ENCODE measurements at regions not wholly inside any gene's neighbourhood (a gene's known extent, or its start where the extent isn't known, plus 50 kb on each side); places are given as distances from the start of the nearest gene placed in this dataset.

DNA sequence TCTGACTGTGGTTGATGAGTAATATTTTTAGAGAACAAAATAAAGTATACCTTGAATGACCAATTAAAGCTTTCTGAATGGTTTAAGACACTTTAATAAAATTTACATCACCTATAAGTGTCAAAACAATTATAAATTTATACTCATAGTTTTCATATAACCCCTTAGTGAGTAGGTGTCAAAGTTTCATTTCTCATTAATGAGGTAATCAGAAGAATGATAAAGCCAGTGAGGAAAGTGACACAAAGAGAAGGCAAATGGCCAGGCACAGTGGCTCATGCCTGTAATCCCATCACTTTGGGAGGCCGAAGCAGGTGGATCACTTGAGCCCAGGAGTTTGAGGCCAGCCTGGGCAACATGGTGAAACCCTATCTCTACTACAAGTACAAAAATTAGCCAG is 60.8 kb upstream of the CTLA4 start:
- no peak for TF ChIP-seq GABPA (IDR thresholded peaks at IDR 0.05; ENCODE audit: low read depth)
- TF ChIP-seq SPI1 (IDR thresholded peaks at IDR 0.05; ENCODE audit: borderline replicate concordance, low read depth) = no peak
- no peak for TF ChIP-seq POLR2AphosphoS5 (IDR thresholded peaks at IDR 0.05; ENCODE audit: low read depth)
- TF ChIP-seq, protein P1, sequence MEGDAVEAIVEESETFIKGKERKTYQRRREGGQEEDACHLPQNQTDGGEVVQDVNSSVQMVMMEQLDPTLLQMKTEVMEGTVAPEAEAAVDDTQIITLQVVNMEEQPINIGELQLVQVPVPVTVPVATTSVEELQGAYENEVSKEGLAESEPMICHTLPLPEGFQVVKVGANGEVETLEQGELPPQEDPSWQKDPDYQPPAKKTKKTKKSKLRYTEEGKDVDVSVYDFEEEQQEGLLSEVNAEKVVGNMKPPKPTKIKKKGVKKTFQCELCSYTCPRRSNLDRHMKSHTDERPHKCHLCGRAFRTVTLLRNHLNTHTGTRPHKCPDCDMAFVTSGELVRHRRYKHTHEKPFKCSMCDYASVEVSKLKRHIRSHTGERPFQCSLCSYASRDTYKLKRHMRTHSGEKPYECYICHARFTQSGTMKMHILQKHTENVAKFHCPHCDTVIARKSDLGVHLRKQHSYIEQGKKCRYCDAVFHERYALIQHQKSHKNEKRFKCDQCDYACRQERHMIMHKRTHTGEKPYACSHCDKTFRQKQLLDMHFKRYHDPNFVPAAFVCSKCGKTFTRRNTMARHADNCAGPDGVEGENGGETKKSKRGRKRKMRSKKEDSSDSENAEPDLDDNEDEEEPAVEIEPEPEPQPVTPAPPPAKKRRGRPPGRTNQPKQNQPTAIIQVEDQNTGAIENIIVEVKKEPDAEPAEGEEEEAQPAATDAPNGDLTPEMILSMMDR (IDR thresholded peaks at IDR 0.05; ENCODE audit: insufficient read depth, low read length) = no peak
- TF ChIP-seq, protein P2, sequence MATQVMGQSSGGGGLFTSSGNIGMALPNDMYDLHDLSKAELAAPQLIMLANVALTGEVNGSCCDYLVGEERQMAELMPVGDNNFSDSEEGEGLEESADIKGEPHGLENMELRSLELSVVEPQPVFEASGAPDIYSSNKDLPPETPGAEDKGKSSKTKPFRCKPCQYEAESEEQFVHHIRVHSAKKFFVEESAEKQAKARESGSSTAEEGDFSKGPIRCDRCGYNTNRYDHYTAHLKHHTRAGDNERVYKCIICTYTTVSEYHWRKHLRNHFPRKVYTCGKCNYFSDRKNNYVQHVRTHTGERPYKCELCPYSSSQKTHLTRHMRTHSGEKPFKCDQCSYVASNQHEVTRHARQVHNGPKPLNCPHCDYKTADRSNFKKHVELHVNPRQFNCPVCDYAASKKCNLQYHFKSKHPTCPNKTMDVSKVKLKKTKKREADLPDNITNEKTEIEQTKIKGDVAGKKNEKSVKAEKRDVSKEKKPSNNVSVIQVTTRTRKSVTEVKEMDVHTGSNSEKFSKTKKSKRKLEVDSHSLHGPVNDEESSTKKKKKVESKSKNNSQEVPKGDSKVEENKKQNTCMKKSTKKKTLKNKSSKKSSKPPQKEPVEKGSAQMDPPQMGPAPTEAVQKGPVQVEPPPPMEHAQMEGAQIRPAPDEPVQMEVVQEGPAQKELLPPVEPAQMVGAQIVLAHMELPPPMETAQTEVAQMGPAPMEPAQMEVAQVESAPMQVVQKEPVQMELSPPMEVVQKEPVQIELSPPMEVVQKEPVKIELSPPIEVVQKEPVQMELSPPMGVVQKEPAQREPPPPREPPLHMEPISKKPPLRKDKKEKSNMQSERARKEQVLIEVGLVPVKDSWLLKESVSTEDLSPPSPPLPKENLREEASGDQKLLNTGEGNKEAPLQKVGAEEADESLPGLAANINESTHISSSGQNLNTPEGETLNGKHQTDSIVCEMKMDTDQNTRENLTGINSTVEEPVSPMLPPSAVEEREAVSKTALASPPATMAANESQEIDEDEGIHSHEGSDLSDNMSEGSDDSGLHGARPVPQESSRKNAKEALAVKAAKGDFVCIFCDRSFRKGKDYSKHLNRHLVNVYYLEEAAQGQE (IDR thresholded peaks at IDR 0.05; ENCODE audit: insufficient replicate concordance, low read depth) = no peak
- no peak overlapping the region for H3K4me3 ChIP-seq (replicated peaks; ENCODE audit: insufficient read depth, low read length)
- no peaks in the 10 kb centered on the region for H3K27me3 ChIP-seq (ENCODE audit: insufficient read depth, poor library complexity, severe bottlenecking)
- no peak overlapping the region for H3K27ac ChIP-seq (replicated peaks)
- DNase-seq (ENCODE audit: low read depth in 1 of 2, low spot score in 1 of 2) = no peak

DNA sequence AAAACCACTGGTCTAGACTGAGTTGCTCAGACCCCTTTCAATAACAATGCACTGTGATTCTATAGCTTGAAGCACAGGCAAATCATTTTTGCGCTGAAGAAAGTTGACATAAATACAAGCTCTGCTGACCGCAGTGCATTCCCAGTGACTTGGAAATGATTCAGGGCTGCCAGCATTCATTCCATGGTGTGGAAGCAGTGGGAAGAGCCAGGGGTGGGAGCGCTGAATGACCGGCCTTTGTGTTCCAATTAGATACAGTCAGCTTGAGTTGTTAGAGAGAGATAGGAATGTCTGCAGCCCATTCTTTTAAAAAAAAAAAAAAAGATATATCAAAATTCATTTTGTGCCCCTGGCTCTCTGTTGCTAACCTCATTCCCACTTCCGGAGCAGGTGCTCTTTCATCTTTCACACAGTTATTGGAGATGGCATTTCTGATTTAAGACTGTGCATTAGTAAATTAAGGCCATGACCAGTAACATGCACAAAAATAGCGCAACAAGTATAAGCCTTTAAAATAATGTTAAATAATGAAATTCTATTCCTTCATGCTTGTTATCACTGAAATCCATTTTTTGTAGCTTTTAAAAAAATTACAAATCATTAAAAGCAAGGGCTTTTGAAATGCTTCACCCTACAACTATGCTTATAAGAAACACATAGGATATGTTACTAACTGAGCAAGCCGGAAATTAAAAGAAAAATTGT is 59.4 kb upstream of the CTLA4 start:
- H3K27me3 ChIP-seq (ENCODE audit: insufficient read depth, poor library complexity, severe bottlenecking) = no peaks in the 10 kb centered on the region
- DNase-seq (ENCODE audit: low read depth in 1 of 2, low spot score in 1 of 2) = no peak
- H3K4me3 ChIP-seq (replicated peaks; ENCODE audit: insufficient read depth, low read length) = no peak overlapping the region
- TF ChIP-seq SPI1 (IDR thresholded peaks at IDR 0.05; ENCODE audit: borderline replicate concordance, low read depth) (no peak), POLR2AphosphoS5 (IDR thresholded peaks at IDR 0.05; ENCODE audit: low read depth) (no peak), GABPA (IDR thresholded peaks at IDR 0.05; ENCODE audit: low read depth) (no peak)
- TF ChIP-seq, protein P2 (IDR thresholded peaks at IDR 0.05; ENCODE audit: insufficient replicate concordance, low read depth) = no peak
- TF ChIP-seq, protein P1 (IDR thresholded peaks at IDR 0.05; ENCODE audit: insufficient read depth, low read length) = no peak
- no peak overlapping the region for H3K27ac ChIP-seq (replicated peaks)

GRCh38 chr2:203809084-203809521 is 58.5 kb upstream of the CTLA4 start:
- no peak for TF ChIP-seq GABPA (IDR thresholded peaks at IDR 0.05; ENCODE audit: low read depth)
- no peak for TF ChIP-seq SPI1 (IDR thresholded peaks at IDR 0.05; ENCODE audit: borderline replicate concordance, low read depth)
- TF ChIP-seq, protein P2 (IDR thresholded peaks at IDR 0.05; ENCODE audit: insufficient replicate concordance, low read depth) = no peak
- no peak for TF ChIP-seq POLR2AphosphoS5 (IDR thresholded peaks at IDR 0.05; ENCODE audit: low read depth)
- no peak overlapping the region for H3K27ac ChIP-seq (replicated peaks)
- no peaks in the 10 kb centered on the region for H3K27me3 ChIP-seq (ENCODE audit: insufficient read depth, poor library complexity, severe bottlenecking)
- DNase-seq (ENCODE audit: low read depth in 1 of 2, low spot score in 1 of 2) = no peak
- H3K4me3 ChIP-seq (replicated peaks; ENCODE audit: insufficient read depth, low read length) = no peak overlapping the region

All from HL-60 (cell line).